ENCODE measurements at regions not wholly inside any gene's neighbourhood (a gene's known extent, or its start where the extent isn't known, plus 50 kb on each side); places are given as distances from the start of the nearest gene placed in this dataset.

DNA sequence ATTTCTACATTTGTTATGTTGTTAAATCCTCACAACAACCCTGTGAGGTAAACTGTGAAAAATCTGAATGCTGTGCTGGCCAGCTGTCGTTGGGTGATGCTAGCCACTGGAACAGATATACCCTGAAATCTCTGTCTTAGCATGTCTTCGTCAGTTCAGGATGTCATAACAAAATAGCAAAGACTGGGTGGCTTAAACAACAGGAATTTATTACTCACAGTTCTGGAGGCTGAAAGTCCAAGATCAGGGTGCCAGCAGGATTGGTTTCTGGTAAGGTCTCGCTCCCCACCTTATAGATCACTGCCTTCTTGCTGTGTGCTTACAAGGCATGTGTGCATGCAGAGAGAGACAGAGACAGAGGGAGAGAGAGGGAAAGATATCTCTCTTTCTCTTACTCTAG, 211.7 kb downstream of the C11orf91 start:
- TF ChIP-seq, protein P1, sequence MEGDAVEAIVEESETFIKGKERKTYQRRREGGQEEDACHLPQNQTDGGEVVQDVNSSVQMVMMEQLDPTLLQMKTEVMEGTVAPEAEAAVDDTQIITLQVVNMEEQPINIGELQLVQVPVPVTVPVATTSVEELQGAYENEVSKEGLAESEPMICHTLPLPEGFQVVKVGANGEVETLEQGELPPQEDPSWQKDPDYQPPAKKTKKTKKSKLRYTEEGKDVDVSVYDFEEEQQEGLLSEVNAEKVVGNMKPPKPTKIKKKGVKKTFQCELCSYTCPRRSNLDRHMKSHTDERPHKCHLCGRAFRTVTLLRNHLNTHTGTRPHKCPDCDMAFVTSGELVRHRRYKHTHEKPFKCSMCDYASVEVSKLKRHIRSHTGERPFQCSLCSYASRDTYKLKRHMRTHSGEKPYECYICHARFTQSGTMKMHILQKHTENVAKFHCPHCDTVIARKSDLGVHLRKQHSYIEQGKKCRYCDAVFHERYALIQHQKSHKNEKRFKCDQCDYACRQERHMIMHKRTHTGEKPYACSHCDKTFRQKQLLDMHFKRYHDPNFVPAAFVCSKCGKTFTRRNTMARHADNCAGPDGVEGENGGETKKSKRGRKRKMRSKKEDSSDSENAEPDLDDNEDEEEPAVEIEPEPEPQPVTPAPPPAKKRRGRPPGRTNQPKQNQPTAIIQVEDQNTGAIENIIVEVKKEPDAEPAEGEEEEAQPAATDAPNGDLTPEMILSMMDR (IDR thresholded peaks at IDR 0.05), result no peak
- no peak for TF ChIP-seq POLR2A (IDR thresholded peaks at IDR 0.05)

Data from heart left ventricle (tissue), 13 donors.